ENCODE measurements at regions not wholly inside any gene's neighbourhood (a gene's known extent, or its start where the extent isn't known, plus 50 kb on each side); places are given as distances from the start of the nearest gene placed in this dataset.

- Histone ChIP-seq H3K36me3 (ENCODE audit: control insufficient read depth in 4 of 4, insufficient read depth in 3 of 4, low read depth in 1 of 4, low read length in 3 of 4) (no peaks in the 10 kb centered on the region), H3K27ac (ENCODE audit: low read depth in 1 of 2, low read length in 2 of 2) (no peak overlapping the region), H3K9me3 (ENCODE audit: control insufficient read depth in 4 of 4, low read length in 3 of 4) (no peaks in the 10 kb centered on the region), H3K27me3 (ENCODE audit: control insufficient read depth in 4 of 4, insufficient read depth in 4 of 4, low read length in 3 of 4) (no peaks in the 10 kb centered on the region), H3K4me1 (ENCODE audit: control insufficient read depth in 4 of 4, insufficient read depth in 4 of 4, low read length in 3 of 4) (peaks cover 6 to 47% (median 25%) of the 10 kb centered on the region in 4 donors), H3K4me3 (ENCODE audit: low read depth in 1 of 3, low read length in 3 of 3) (no peak overlapping the region), H3K9ac (ENCODE audit: low read depth in 1 of 2, low read length in 2 of 2) (no peak overlapping the region)
- 95% methylated on average over 3 of the region's 3 CpGs for WGBS
- TF ChIP-seq, protein P1, sequence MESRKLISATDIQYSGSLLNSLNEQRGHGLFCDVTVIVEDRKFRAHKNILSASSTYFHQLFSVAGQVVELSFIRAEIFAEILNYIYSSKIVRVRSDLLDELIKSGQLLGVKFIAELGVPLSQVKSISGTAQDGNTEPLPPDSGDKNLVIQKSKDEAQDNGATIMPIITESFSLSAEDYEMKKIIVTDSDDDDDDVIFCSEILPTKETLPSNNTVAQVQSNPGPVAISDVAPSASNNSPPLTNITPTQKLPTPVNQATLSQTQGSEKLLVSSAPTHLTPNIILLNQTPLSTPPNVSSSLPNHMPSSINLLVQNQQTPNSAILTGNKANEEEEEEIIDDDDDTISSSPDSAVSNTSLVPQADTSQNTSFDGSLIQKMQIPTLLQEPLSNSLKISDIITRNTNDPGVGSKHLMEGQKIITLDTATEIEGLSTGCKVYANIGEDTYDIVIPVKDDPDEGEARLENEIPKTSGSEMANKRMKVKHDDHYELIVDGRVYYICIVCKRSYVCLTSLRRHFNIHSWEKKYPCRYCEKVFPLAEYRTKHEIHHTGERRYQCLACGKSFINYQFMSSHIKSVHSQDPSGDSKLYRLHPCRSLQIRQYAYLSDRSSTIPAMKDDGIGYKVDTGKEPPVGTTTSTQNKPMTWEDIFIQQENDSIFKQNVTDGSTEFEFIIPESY (IDR thresholded peaks at IDR 0.05) = no peak
- TF ChIP-seq RAD21 (IDR thresholded peaks at IDR 0.05) (no peak), SP1 (IDR thresholded peaks at IDR 0.05) (no peak), CTCF (IDR thresholded peaks at IDR 0.05; ENCODE audit: low read depth, low read length, missing input control) (no peak), YY1 (IDR thresholded peaks at IDR 0.05) (no peak), NR2F2 (IDR thresholded peaks at IDR 0.05) (no peak), GABPA (IDR thresholded peaks at IDR 0.05 in 1 of 2, conservative IDR thresholded peaks at IDR 0.05 in 1 of 2) (no peak), REST (IDR thresholded peaks at IDR 0.05) (no peak), FOXA2 (IDR thresholded peaks at IDR 0.05) (no peak), RXRA (IDR thresholded peaks at IDR 0.05) (no peak), EGR1 (IDR thresholded peaks at IDR 0.05; ENCODE audit: low read depth in 2 of 2) (no peak), HNF4A (conservative IDR thresholded peaks at IDR 0.05) (no peak), JUND (IDR thresholded peaks at IDR 0.05) (no peak), ATF3 (IDR thresholded peaks at IDR 0.05) (no peak), FOXA1 (IDR thresholded peaks at IDR 0.05) (no peak), MAX (IDR thresholded peaks at IDR 0.05) (no peak)
- no peak for DNase-seq (ENCODE audit: low spot score)
These were observed 445.5 kb downstream of the HAPSTR1 start for GRCh38 chr16:9536905-9537304.

GRCh38 chr16:9539346-9539745, 447.9 kb downstream of the HAPSTR1 start:
- Histone ChIP-seq H3K27ac (ENCODE audit: low read depth in 1 of 2, low read length in 2 of 2) (peak overlapping the region; percentile 25 to 57), H3K4me1 (ENCODE audit: control insufficient read depth in 4 of 4, insufficient read depth in 4 of 4, low read length in 3 of 4) (peaks cover 3 to 45% (median 27%) of the 10 kb centered on the region in 4 donors), H3K9ac (ENCODE audit: low read depth in 1 of 2, low read length in 2 of 2) (no peak overlapping the region), H3K9me3 (ENCODE audit: control insufficient read depth in 4 of 4, low read length in 3 of 4) (no peaks in the 10 kb centered on the region), H3K36me3 (ENCODE audit: control insufficient read depth in 4 of 4, insufficient read depth in 3 of 4, low read depth in 1 of 4, low read length in 3 of 4) (no peaks in the 10 kb centered on the region), H3K4me3 (ENCODE audit: low read depth in 1 of 3, low read length in 3 of 3) (no peak overlapping the region), H3K27me3 (ENCODE audit: control insufficient read depth in 4 of 4, insufficient read depth in 4 of 4, low read length in 3 of 4) (no peaks in the 10 kb centered on the region)
- TF ChIP-seq YY1 (IDR thresholded peaks at IDR 0.05) (peak; percentile 57), SP1 (IDR thresholded peaks at IDR 0.05) (no peak), JUND (IDR thresholded peaks at IDR 0.05) (peak in 1 of 2 donors; percentile 40), HNF4G (IDR thresholded peaks at IDR 0.05) (no peak), RXRA (IDR thresholded peaks at IDR 0.05) (peak in 1 of 2 donors; percentile 69), HNF4A (conservative IDR thresholded peaks at IDR 0.05) (peak; percentile 6 to 76)
- WGBS = 77% methylated on average over 1 of the region's 1 CpG
- no peak for DNase-seq (ENCODE audit: low spot score)

Data from liver (tissue), 8 donors.